UCSD-AML1 (cell line): ENCODE measurements at regions not wholly inside any gene's neighbourhood (a gene's known extent, or its start where the extent isn't known, plus 50 kb on each side); places are given as distances from the start of the nearest gene placed in this dataset.

Experiments
- DNase-seq: peaks from one replicate; lab custom pipeline; 2025; ENCODE audit not compliant: unreplicated experiment; lab: John Stamatoyannopoulos, UW

DNA sequence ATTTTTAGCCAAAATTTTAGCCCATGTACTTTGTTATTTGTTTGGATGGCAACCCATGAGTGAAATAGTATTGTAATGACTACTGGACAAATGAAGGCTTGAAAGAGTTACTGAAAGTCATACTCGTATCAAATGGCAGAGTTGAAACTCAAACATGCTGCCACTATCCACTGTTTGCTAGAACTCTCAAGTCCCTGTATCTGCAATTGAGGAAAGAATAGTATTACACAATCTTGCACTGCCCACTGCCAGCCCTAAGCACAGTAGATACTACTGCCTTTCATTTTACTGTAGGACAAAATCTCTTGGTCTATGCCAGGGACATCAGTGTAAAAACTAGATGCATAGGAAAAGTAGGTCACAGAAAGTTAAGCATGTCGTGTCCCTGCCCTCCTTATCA lies 581.1 kb upstream of the PLXNA2 start:
- DNase-seq: no peak

DNA sequence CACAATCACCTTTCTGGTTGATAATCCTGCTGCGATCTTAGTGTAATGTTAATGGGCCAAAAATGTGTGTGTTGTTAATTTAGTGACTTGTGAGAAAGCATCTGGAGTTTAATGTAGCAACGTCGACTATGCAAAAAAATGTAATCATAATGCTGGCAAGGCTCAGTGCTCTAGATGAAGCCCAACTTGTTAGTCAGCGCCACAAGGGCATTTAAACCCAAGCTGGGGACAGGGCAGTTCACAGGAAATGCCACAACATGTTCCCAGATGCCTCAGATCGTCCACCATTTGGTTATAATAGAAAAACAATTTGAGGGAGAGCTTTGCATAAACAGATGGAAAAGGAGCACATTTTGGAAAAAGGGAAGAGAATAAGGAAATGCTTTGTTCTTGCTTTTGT lies 585.4 kb upstream of the PLXNA2 start:
- no peak for DNase-seq

DNA sequence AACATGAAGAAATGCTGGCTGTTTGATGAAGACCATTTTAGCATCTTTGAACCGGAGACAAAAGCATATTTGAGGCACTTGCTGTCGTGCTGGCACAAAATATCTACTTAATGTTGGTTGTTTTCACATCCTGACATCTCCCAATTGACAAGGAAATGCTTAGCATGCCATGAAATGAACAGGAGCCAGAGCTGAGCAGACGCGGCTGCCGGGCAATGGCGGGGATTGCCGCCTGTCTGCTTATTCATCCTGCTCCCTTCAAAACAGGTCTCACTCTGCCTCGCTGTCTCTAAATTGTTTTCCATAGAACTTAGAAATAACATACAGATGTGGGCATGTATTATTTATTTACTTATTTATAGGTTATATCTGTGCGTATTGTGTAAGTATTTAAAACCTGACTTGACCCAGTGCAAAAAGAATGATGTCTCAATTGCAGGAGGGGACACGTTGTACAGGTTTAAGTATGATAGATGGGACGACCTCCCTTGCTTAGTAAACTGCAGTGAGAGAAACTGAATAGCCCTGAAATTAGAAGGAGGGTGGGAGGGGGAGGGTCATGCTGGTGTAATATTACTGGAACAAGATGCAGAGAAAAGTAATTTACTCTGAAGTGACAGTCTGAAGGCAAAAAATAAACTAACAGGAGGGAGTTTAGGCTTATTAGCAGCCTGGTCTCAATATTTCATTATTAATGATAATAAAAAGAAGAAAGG lies 590.4 kb upstream of the PLXNA2 start:
- DNase-seq: no peak

DNA sequence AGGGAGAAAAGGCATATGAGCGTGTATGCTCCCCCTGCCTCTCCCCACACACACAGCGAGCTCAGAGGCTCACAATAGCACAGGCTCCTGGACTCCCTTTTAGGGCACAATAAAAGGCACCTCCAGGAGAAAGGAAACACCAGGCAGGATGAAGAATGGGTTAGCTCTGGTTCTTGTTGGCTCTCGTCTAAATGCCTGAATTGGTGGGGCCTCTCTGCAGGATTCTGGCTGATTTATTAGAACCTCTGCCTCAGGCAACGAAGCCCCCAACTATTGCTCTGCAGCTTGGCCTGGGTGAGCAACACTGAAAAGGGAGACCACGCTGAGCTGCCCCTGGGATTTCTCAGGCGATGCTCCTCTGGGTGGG lies 590.9 kb upstream of the PLXNA2 start:
- DNase-seq: no peak

DNA sequence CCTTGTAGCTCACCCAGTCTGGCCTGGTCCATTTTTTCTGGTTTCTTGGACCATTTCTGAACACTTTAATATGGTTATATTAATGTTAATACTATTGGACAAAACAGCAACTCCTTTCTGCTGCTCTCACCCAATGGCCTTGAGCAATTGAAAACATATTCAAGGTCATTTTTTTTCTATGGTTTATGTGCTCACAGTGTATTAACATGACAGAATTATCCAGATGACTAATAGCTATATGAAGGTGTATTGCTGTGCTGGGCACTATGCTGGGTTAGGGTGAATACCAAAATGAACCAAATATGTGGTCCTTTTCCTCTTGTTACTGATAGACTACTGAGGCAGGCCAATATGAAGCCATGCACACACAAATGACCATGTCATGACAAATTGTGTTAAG lies 591.6 kb upstream of the PLXNA2 start:
- no peak for DNase-seq

DNA sequence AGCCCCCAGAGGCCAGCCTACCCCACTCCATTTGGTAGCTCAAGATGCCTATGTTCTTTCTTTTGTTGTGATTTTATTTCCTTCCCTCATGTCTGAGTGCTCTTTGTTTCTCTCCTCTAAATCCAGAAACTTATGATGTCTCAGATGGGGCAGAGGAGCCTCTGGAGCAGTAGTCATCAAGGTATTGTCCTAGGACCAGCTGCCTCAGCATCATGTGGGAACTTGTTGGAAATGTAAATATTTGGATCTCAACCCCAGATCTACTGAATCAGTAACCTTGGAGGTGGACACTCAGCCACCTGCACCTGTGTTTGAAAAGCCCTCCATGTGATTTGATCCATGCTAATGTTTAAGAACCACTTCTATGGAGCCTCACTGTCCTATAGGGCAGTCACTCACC lies 593.1 kb upstream of the PLXNA2 start:
- no peak for DNase-seq

DNA sequence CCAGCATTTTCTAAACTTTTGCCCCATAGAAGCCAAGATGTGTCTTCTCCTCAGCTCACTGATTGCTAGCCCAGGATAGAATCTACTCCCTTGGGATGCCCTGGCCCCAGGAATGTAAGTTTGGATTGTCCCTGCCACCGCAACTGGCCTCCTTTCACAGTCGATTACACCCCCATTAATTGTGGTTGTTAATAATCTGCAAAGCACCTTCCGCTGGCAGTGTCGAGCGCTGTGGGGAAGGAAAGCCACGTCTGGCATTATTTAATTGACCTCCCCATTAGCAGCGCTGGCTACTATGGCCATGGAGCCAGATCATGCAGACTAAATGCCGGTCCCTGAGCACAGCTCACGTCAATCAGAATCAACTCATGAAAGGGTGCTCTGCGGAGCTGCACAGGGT lies 597.3 kb upstream of the PLXNA2 start:
- DNase-seq: no peak

DNA sequence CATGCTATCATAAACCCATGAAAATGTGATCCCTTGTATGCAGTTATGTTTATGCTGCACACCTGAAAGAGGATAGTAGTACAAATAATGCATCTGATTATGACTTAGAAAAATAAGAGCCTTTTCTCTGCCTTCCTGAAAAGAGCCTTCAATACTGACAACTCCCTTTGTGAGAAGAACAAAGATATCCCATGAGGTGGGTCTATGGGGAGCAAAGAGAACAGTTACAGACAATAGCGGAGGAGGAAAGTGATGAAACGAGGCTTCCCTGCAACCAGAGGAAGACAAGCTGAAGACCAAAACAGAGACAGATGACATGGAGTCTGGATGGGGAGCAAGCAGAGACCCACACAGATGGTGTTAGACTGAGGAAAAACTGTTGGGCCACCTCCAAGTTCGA lies 598.3 kb upstream of the PLXNA2 start:
- no peak for DNase-seq

DNA sequence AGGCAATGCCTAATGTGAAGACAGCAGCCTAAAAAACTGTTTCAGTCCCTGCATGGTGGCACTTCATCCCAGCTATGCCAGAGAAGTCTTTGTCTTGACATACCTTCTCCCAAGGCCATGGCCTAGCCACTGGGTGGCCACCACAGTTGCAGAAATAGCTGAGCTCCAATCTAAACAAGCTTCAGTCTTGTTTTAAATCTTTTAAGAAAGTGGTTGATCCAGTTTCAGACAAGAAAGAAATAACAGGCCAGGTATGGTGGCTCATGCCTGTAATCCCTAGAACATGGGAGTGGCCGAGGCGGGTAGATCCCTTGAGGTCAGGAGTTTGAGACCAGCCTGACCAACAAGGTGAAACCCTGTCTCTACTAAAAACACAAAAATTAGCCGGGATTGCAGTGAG lies 600.0 kb upstream of the PLXNA2 start:
- no peak for DNase-seq

DNA sequence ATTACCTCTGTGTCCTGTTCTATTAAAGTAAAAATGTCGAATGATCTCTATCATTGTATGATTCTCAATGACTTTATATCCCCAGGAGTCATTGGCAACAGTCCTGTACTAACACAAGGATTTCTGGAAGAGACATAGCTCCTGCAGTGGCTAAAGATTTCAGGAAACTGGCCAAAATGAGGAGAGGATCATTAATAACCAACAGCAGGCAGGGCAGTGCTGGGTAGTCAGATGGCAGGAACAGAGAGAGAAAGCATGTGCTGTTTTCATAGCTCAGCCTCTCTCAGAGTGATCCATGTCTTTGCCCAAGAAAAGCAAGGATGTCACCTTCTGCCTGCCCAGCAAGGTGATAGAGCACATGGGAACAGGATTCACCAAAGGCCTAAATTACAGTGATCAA lies 604.7 kb upstream of the PLXNA2 start:
- no peak for DNase-seq

DNA sequence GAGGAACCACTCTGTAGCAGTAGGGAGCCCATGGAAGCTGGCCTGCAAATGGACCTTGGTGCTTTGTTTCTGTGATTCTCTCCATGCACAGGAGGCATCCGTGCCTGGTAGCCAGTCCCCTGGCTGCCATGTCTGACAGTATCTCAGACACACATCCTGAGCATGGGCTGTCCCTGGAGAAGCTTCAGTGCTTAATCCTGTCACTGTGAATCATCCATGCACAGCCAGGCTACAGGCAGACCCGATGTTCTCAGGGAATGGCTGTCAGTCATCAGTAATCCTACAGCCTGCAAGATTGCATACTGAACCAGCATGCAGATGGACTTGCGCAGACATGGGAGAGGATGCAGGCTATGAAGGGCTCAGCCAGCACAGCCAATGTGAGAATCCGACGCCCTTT lies 606.3 kb upstream of the PLXNA2 start:
- no peak for DNase-seq

DNA sequence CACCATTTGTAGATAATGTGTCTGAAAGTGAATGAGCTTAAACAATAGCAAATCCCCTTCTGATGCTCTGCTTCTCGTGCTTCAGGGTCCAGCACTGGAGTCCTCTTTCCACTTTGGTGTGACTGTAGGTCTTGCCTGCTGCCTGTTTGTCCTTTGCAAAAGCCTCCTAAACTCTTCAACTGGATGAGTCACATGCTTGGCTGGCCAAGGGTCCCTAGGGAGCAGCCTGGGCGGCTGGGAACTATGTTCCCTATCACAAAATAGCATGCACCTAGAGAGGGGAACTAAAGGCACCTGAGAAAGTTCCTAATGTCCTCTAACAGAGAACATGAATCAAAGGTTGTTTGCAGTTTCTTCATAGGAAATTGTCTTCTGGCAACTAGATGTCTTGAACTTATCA lies 607.2 kb upstream of the PLXNA2 start:
- no peak for DNase-seq

DNA sequence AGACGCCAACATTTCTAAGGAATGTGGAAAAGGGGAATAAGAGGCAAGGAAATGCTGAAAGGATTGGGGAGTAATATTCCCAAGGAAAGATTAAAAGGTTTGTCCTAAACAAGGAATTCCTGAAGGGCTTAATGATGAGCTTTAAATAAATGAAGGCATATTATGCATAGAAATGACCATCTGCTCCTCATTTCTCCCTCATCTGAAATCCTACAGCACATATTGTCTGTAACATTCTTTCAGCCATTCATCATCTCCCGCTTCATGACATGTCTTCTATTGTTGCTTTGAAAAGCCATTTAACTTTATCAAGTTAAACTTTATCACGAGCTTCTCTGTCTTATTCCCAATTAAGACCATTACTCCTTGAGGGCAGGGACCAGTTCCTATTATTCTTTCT lies 608.7 kb upstream of the PLXNA2 start:
- DNase-seq: no peak

DNA sequence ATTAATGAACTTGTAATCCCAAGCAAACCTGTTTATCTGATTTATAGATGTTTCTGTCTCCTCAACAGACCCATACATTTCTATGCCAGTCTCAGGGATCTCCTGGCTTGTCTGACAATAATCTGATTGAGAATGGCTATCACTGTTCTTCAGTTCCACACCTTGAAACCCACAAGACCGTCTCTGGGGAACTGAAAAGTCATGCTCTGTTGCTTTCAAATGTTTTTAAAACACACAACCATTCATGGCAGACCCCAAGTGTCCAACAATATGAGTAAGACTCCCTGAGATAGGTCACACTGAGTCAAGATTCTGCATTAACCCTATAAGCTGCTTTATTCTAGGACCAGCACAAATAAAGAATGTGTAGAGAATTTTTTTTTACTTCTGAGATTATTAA lies 611.2 kb upstream of the PLXNA2 start:
- DNase-seq: no peak

DNA sequence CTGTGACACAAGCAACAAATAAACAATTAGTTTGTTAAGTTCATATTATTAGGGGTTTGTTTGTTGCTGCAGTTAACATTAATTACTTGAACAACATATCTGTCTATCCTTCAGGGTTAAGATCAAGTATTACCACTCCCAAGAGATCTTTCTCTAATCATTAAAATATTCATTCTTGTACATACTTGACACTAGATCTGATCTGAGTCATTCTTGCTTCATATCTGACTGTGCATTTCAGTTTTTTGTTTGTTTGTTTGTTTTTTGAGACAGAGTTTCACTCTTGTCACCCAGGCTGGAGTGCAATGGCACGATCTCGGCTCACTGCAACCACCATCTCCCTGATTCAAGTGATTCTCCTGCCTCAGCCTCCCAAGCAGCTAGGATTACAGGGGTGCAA lies 613.3 kb upstream of the PLXNA2 start:
- DNase-seq: no peak

DNA sequence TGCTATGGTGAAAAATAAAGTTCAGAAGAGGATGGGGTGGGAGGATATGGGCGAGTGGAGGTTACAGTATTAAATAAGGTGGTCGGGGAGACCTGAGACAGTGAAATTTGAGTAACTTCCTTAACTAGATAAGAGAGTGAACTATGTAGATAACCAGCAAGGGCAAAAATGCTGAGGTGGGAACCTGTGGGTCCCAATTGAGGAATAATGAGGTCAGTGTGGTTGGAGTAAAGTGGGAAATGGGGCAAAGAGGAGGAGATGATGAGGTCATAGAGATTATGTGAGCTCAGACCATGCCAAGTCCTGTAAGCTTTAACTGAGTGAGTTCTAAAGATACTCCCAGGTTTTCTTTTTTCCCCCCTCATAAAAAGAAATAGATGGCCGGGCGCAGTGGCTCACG lies 614.6 kb upstream of the PLXNA2 start:
- DNase-seq: no peak

DNA sequence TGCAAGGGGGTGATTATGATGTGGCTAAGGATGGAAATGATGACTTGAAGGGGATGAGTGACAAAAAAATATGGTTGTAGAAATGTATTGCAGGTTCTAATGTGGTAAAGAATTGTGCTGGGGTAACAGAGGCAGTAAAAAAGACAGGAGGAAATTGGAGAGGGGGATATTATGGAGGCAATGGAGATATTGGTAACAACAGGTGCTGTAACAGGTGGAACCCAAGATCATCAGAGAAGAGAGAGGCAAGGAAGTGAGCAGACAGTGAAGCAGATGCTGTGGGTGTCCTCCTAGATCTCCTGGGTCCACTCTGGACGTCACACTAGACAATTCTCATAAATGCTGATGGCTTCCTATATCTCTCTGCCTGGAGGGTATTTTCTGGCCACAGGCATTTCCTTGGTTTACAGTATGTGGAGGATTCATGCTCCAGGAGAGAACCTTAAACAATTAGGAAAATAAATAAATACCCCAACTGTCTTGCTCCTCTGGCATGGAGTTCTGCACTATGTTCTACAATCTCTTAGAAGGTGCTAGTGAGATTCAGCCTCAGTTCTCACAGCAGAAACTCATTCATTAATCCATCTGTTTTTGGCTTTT lies 620.3 kb upstream of the PLXNA2 start:
- no peak for DNase-seq

DNA sequence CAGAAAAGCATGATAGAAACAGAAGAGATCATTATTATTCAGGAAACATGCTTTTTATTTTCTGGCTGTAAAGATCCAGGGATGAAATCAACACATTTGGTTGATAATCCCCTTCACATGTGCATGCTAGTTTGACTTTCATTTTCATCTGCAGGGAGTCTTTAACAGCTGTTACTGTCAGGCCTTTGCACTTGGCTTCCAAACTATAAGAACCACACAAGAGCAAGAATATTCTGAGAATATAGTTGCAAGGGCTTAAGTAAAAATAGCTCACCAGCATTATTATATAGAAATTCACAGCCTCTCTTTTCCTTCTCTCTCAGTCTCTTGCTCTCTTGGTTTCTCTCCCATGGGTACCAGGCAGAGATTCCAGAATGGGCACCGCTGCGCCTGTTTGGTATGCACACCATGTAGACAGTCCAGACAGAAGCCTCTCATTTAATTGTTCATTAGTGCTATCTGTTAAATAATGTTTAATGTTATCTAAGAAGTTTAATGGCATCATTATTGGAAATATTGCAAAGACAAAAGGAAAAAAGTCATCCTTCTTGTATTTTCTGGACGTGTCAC lies 622.3 kb upstream of the PLXNA2 start:
- no peak for DNase-seq

DNA sequence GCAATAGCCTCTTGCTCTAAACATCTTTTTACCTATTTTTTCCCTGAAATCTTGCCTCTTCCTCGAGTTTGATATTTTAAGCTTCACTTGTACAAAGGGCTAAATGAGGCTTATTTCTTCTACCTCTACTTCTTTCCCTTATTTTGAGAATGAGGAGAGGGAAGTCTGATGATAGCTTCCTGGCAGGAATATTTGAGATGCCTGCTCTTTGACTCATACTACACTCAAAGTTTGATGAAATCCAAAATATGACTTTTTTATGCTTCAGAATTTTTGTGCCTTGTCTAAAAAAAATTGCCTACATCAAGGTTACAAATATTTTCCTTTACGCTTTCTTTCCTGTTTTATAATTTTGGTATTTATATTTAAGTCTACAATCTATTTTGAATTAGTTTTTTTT lies 624.4 kb upstream of the PLXNA2 start:
- no peak for DNase-seq

DNA sequence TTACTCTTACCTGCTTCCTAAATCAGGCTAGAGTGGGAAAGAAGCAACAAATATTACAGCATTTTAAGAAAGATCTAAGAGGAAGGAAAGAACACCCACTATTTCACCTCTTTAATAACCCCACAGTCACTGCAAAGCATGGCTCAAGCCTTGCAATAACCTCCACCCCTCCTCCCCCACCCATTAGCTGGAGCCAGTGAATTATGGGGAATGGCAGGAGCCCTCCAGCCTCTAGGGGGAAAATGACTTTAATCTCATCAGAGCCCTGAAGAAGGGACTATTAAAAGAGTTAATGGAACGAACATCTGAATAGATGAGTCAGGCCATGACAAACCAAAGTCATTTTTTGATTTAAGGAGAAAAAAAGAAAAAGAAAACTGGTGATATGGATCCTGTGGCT lies 630.7 kb upstream of the PLXNA2 start:
- DNase-seq: no peak

DNA sequence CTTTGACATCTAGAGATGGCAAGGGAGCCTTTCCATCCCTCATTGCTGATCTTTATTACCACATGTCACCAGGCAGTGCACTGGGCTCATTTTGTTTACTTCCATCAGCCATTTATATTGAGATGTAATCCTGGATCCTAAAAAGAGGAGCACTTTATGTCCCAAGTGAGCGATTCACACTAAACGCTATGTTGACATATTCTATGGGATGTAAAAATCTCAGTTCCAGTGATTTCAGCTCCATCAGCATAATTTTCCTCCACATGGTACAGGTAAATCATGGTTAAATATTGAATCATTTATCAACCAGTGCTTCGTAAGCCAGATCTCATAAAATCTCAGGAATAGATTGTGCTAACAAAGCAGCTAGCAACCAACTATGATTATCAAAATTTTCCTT lies 634.8 kb upstream of the PLXNA2 start:
- DNase-seq: no peak

DNA sequence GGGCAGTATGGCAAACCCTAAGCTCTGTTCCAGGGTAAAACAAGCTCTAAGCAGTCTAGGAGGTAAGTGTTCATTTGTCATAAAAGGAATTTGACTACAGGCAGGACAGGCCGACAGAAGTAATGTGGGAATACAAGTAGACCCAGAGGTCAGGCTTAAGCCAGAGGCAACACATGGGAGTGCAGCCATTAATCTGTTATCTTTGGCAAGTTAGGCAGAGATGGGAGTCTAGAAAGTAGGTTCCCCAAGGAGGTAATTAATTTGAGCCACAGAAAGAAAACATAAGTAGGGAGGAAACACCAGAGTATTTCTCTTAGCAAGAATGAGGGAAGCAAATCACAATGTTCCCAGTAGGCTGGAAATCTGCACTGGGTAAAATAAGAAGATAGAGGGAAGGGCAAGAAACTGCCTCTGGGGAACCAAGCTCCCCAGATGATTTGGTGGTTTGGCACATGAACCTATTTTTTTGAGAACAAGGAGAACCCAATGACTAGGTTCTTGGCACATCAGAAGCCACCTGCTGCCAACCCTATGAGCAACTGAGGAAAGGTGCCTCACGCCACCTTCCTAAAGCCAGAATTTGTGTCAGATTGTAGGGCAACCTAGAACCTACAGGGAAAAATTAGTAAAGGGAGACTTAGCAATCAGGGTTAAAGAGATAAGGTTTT lies 636.4 kb upstream of the PLXNA2 start:
- DNase-seq: no peak
